ENCODE measurements at regions not wholly inside any gene's neighbourhood (a gene's known extent, or its start where the extent isn't known, plus 50 kb on each side); places are given as distances from the start of the nearest gene placed in this dataset.

DNA sequence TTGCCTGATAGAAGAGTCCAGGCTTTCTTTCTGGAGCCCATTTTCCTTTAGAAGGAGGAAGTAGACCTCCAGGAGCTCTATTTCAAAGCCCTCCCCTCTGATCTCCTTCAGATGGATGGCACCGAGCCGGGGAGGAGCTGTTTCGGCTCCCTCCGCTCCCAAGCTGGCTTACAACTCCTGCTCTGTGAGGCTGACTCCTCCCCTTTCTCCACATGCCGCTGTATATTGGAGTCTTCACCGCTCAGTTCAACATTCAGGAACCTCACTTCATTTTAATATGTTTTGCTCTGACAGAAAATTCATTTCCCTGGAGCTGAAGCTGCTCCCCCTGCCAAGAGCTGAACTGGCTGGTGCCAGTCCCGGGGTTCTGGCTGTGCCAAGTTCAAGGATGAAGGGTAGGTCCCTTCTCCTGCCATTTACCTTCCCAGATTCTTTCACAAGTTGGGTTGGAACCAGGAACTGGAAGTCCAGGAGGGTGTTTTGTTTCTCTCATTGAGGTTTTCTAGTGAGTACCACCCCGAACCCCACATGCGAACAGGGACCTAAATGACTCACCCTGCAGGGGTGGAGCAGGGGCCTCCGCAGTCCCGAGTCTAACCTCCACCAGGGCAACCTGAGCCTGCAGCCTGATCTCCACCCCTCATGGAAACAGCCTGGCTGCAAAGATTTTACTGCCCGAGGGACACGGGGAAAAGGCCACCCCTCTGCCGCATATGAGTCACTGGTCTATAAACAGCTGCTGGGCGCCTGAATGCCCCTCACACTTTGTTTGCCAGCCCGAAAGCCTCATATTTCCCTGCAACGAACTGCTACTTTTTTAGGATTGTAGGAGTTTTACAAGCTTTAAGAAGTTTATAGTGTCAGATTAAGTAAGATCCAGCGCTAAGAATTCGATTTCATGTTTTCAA is 68.6 kb upstream of the FOXA2 start:
- FAIRE-seq (no peak), ATAC-seq (no peak), DNase-seq (ENCODE audit: extremely low read depth in 1 of 4, low spot score in 3 of 4) (peak in 1 of 4 experiments; percentile 7)
- POLR2A ChIA-PET, result interaction anchor here (1.6 kb wide), 1 partner anchor 10 kb away, joined by 5 read pairs; no protein-coding TSS in a partner anchor
- Histone ChIP-seq H3K36me3 (ENCODE audit: control insufficient read depth, insufficient read depth, low read length) (no peaks in the 10 kb centered on the region), H3K27ac (ENCODE audit: extremely low read depth, low read depth, low read length) (no peak overlapping the region), H4K20me1 (replicated peaks; ENCODE audit: control insufficient read depth, insufficient read depth, low read length) (no peaks in the 10 kb centered on the region), H3K9me1 (ENCODE audit: control insufficient read depth, insufficient read depth, low read length) (no peaks in the 10 kb centered on the region), H3K9ac (ENCODE audit: insufficient read depth in 1 of 2, low read depth in 2 of 2, low read length in 2 of 2) (no peak overlapping the region), H3K4me3 (no peak overlapping the region), H3K27me3 (ENCODE audit: control insufficient read depth in 2 of 2, insufficient read depth in 2 of 2, low read length in 2 of 2) (peaks cover 0 to 33% of the 10 kb centered on the region in 2 experiments; a peak in 4 of 5 replicates), H3K9me3 (replicated peaks; ENCODE audit: control insufficient read depth, insufficient read depth, low read depth, low read length) (no peaks in the 10 kb centered on the region), H3K4me2 (ENCODE audit: insufficient read depth, low read length) (no peak overlapping the region), H2AFZ (ENCODE audit: low read depth, low read length) (no peak overlapping the region), H3K4me1 (replicated peaks in 1 of 2; ENCODE audit: control insufficient read depth in 2 of 2, insufficient read depth in 2 of 2, low read length in 2 of 2) (no peaks in the 10 kb centered on the region; a peak in 1 of 5 replicates), H3K79me2 (ENCODE audit: control insufficient read depth, insufficient read depth, low read length) (no peaks in the 10 kb centered on the region)
- intact Hi-C loops (cut with micrococcal nuclease), result no loop called here
- CTCF ChIA-PET (ENCODE audit: low intra/inter-chr PET ratio), result no interaction called here
- no TSS peak for BruUV-seq (replicated peaks)
- in situ Hi-C loops (cut with MboI), result no loop called here
- WGBS (ENCODE audit: insufficient coverage, low coverage, missing lambda C conversion rate), result 11% methylated on average over 14 of the region's 19 CpGs
- TF ChIP-seq ZSCAN29 (IDR thresholded peaks at IDR 0.05) (no peak), GATAD2A (IDR thresholded peaks at IDR 0.05) (no peak), POLR2G (IDR thresholded peaks at IDR 0.05; ENCODE audit: low read depth, low read length) (no peak), PTTG1 (tag; IDR thresholded peaks at IDR 0.05; ENCODE audit: low read depth) (no peak), EHMT2 (IDR thresholded peaks at IDR 0.05) (no peak), POLR3A (IDR thresholded peaks at IDR 0.05; ENCODE audit: borderline replicate concordance, extremely low read depth, insufficient read depth, insufficient read length) (no peak), PCBP1 (IDR thresholded peaks at IDR 0.05; ENCODE audit: low read depth, low read length, poor library complexity, severe bottlenecking) (no peak), ARNT (IDR thresholded peaks at IDR 0.05) (no peak), PYGO2 (tag; IDR thresholded peaks at IDR 0.05) (no peak), FOXA1 (IDR thresholded peaks at IDR 0.05; ENCODE audit: borderline replicate concordance) (no peak)
- TF ChIP-seq, protein P1, sequence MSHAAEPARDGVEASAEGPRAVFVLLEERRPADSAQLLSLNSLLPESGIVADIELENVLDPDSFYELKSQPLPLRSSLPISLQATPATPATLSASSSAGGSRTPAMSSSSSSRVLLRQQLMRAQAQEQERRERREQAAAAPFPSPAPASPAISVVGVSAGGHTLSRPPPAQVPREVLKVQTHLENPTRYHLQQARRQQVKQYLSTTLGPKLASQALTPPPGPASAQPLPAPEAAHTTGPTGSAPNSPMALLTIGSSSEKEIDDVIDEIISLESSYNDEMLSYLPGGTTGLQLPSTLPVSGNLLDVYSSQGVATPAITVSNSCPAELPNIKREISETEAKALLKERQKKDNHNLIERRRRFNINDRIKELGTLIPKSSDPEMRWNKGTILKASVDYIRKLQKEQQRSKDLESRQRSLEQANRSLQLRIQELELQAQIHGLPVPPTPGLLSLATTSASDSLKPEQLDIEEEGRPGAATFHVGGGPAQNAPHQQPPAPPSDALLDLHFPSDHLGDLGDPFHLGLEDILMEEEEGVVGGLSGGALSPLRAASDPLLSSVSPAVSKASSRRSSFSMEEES (CRISPR knock-in tag; IDR thresholded peaks at IDR 0.05), result no peak
- TF ChIP-seq, protein P2, sequence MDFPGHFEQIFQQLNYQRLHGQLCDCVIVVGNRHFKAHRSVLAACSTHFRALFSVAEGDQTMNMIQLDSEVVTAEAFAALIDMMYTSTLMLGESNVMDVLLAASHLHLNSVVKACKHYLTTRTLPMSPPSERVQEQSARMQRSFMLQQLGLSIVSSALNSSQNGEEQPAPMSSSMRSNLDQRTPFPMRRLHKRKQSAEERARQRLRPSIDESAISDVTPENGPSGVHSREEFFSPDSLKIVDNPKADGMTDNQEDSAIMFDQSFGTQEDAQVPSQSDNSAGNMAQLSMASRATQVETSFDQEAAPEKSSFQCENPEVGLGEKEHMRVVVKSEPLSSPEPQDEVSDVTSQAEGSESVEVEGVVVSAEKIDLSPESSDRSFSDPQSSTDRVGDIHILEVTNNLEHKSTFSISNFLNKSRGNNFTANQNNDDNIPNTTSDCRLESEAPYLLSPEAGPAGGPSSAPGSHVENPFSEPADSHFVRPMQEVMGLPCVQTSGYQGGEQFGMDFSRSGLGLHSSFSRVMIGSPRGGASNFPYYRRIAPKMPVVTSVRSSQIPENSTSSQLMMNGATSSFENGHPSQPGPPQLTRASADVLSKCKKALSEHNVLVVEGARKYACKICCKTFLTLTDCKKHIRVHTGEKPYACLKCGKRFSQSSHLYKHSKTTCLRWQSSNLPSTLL (IDR thresholded peaks at IDR 0.05), result no peak

Measured in K562 (cell line).